Body of pancreas (tissue), 4 donors: ENCODE measurements at regions not wholly inside any gene's neighbourhood (a gene's known extent, or its start where the extent isn't known, plus 50 kb on each side); places are given as distances from the start of the nearest gene placed in this dataset.

Source experiments
- POLR2A ChIP-seq, 3 donors: fragments of 450-650 bp; IDR thresholded peaks; one replicate each; pipeline ENCODE4 v1.6.1; 2016; ENCODE audit warnings: antibody characterized with exemption in 3 of 3, mild to moderate bottlenecking in 2 of 3
- TF ChIP-seq, protein P1 (sequence below), 7 experiments: fragments of 450-650 bp in 4 of 7; fragments of 200-600 bp in 3 of 7; sonication (generic) in 3 of 7; IDR thresholded peaks; one replicate each; pipeline ENCODE4 v1.5.1; 2016 to 2019; ENCODE audit warnings: antibody characterized with exemption in 7 of 7

- TF ChIP-seq POLR2A (IDR thresholded peaks at IDR 0.05): no peak
- TF ChIP-seq, protein P1, sequence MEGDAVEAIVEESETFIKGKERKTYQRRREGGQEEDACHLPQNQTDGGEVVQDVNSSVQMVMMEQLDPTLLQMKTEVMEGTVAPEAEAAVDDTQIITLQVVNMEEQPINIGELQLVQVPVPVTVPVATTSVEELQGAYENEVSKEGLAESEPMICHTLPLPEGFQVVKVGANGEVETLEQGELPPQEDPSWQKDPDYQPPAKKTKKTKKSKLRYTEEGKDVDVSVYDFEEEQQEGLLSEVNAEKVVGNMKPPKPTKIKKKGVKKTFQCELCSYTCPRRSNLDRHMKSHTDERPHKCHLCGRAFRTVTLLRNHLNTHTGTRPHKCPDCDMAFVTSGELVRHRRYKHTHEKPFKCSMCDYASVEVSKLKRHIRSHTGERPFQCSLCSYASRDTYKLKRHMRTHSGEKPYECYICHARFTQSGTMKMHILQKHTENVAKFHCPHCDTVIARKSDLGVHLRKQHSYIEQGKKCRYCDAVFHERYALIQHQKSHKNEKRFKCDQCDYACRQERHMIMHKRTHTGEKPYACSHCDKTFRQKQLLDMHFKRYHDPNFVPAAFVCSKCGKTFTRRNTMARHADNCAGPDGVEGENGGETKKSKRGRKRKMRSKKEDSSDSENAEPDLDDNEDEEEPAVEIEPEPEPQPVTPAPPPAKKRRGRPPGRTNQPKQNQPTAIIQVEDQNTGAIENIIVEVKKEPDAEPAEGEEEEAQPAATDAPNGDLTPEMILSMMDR (IDR thresholded peaks at IDR 0.05): no peak
Observed at GRCh38 chr13:40145139-40145538, 489.7 kb downstream of the COG6 start.
